ENCODE measurements at regions not wholly inside any gene's neighbourhood (a gene's known extent, or its start where the extent isn't known, plus 50 kb on each side); places are given as distances from the start of the nearest gene placed in this dataset.

GRCh38 chr12:94718114-94718513 lies 67.8 kb upstream of the TMCC3 start:
- TF ChIP-seq CTCF (IDR thresholded peaks at IDR 0.05), result no peak
- intact Hi-C loops (cut with DNase I), result no loop called here

GRCh38 chr12:94717656-94718055 lies 67.3 kb upstream of the TMCC3 start:
- no peak for DNase-seq (ENCODE audit: low spot score in 2 of 2)
- intact Hi-C loops (cut with DNase I), result no loop called here
- no peaks in the 10 kb centered on the region for H3K9me3 ChIP-seq
- no peaks in the 10 kb centered on the region for H3K4me1 ChIP-seq
- H3K27me3 ChIP-seq, result no peaks in the 10 kb centered on the region
- H3K27ac ChIP-seq, result no peak overlapping the region
- no peak overlapping the region for H3K4me3 ChIP-seq
- TF ChIP-seq CTCF (IDR thresholded peaks at IDR 0.05), result no peak
- no peaks in the 10 kb centered on the region for H3K36me3 ChIP-seq

More at GRCh38 chr12:94718114-94718513, 67.8 kb upstream of the TMCC3 start:
- no peak overlapping the region for H3K4me3 ChIP-seq
- H3K27me3 ChIP-seq, result no peaks in the 10 kb centered on the region
- no peaks in the 10 kb centered on the region for H3K9me3 ChIP-seq
- H3K4me1 ChIP-seq, result no peaks in the 10 kb centered on the region
- H3K27ac ChIP-seq, result no peak overlapping the region
- DNase-seq (ENCODE audit: low spot score in 2 of 2), result no peak
- no peaks in the 10 kb centered on the region for H3K36me3 ChIP-seq

- Histone ChIP-seq H3K4me1 (no peaks in the 10 kb centered on the region), H3K4me3 (no peak overlapping the region), H3K9me3 (no peaks in the 10 kb centered on the region), H3K27me3 (no peaks in the 10 kb centered on the region), H3K36me3 (no peaks in the 10 kb centered on the region), H3K27ac (no peak overlapping the region)
- DNase-seq (ENCODE audit: low spot score in 2 of 2), result no peak
- intact Hi-C loops (cut with DNase I), result no loop called here
- no peak for TF ChIP-seq CTCF (IDR thresholded peaks at IDR 0.05)
Observed at GRCh38 chr12:94717108-94717507, 66.8 kb upstream of the TMCC3 start.

GRCh38 chr12:94716339-94716738 lies 66.0 kb upstream of the TMCC3 start:
- Histone ChIP-seq H3K4me1 (no peaks in the 10 kb centered on the region), H3K36me3 (no peaks in the 10 kb centered on the region), H3K27ac (no peak overlapping the region), H3K27me3 (no peaks in the 10 kb centered on the region), H3K4me3 (no peak overlapping the region), H3K9me3 (no peaks in the 10 kb centered on the region)
- no peak for DNase-seq (ENCODE audit: low spot score in 2 of 2)
- no peak for TF ChIP-seq CTCF (IDR thresholded peaks at IDR 0.05)
- intact Hi-C loops (cut with DNase I), result no loop called here

GRCh38 chr12:94714378-94715114 lies 64.2 kb upstream of the TMCC3 start:
- Histone ChIP-seq H3K4me3 (no peak overlapping the region), H3K9me3 (no peaks in the 10 kb centered on the region), H3K4me1 (no peaks in the 10 kb centered on the region), H3K27ac (no peak overlapping the region), H3K36me3 (no peaks in the 10 kb centered on the region), H3K27me3 (no peaks in the 10 kb centered on the region)
- intact Hi-C loops (cut with DNase I), result no loop called here
- TF ChIP-seq CTCF (IDR thresholded peaks at IDR 0.05), result no peak
- no peak for DNase-seq (ENCODE audit: low spot score in 2 of 2)

Measured in ascending aorta (tissue), 2 donors.